ENCODE measurements at regions not wholly inside any gene's neighbourhood (a gene's known extent, or its start where the extent isn't known, plus 50 kb on each side); places are given as distances from the start of the nearest gene placed in this dataset.

DNA sequence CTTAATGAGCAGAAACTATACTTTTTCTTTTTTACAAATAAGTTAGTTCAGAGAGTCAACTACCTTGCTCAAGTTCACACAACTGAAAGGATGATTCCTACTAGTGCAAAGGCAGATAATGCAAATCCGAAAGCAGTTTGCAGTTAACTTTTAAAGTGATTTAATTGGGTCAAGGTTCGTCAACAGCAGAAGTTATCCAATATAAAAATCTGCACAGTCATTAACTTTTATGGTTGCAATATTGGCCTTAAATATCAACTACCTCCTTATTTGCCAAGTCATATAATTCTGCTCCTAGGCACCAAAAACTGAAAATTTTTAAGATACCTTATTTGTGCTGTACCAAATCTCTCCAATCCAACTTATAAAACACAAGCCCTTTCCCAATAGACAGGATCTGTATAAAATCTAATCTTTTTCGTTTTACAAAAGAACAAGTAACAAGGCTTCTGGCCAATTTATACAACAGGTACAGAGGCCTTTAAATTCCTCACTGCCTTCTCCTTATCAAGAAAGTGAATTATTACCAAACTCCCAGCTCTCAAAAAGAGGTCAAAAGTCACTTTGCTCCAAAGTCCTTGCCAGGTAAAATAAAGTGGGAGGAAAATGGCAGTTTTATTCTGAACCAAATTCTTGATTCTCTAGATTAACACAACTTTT is 416.6 kb upstream of the NECTIN3 start:
- TF ChIP-seq CTBP1 (IDR thresholded peaks at IDR 0.05; ENCODE audit: borderline replicate concordance) = no peak
- no peak for TF ChIP-seq FOXM1 (IDR thresholded peaks at IDR 0.05; ENCODE audit: borderline replicate concordance)
- no peak for TF ChIP-seq SP1 (IDR thresholded peaks at IDR 0.05)
- no peak for TF ChIP-seq ZNF384 (IDR thresholded peaks at IDR 0.05)
- TF ChIP-seq BHLHE40 (IDR thresholded peaks at IDR 0.05; ENCODE audit: borderline replicate concordance) = no peak
- TF ChIP-seq ELF4 (IDR thresholded peaks at IDR 0.05) = no peak
- TF ChIP-seq L3MBTL2 (conservative IDR thresholded peaks at IDR 0.05) = no peak
- TF ChIP-seq NFRKB (IDR thresholded peaks at IDR 0.05) = no peak
- no peak for TF ChIP-seq FOXK2 (IDR thresholded peaks at IDR 0.05)
- DNase-seq (ENCODE audit: extremely low spot score) = no peak
- ChIA-PET POLR2A (no interaction called here), CTCF (no interaction called here)

DNA sequence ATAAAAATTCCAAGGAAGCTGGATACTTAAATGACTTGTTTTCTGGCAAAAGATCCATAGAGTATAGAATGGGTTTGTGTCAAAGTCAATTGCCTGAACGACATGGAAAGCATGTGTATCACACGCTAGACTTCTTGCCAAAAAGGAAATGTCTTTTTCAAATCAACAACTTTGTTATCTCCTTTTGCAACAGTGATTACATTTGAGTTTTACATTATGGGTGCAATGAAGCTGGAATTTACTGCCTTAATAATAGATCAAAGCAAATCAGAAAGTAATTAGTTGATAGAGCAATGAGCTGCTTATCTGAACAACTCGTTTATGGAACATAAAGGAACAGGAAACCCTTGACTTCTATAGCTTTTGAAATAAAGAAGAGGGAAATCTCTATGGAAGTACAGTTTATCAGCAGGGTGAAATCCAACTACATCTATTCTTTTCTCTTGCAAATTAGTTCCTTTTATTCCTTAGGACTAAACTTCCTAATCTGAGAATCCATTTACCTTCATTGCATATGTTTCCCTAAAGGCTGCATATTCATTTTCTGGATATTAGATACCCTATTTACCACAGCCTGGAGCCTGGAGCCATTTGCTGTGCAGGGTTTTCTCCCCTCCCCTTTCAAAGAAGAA is 415.1 kb upstream of the NECTIN3 start:
- TF ChIP-seq SP1 (IDR thresholded peaks at IDR 0.05) (no peak), L3MBTL2 (conservative IDR thresholded peaks at IDR 0.05) (no peak)
- ChIA-PET CTCF (no interaction called here), POLR2A (no interaction called here)
- DNase-seq (ENCODE audit: extremely low spot score) = no peak

DNA sequence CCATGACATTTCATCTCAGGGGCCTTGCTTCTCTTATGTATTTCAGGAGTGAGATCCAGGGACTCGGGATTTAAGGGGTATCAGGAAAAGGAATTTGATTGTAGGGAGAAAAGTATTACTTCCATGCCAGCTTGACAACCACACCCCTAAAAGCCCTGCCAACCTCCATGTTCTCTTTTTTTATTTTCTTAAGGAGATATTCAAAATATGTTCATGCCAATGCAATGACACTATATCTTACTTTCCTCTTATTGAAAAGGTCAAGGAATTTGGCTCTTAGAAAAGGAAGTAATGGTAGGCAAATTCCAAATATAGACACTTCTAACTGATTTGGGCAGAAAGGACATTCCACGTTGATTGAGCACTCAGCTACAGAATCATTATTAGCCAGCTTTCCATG is 407.5 kb upstream of the NECTIN3 start:
- TF ChIP-seq HDGF (IDR thresholded peaks at IDR 0.05; ENCODE audit: borderline replicate concordance) (no peak), CTBP1 (IDR thresholded peaks at IDR 0.05; ENCODE audit: borderline replicate concordance) (no peak), FOXA1 (IDR thresholded peaks at IDR 0.05) (no peak), SUZ12 (IDR thresholded peaks at IDR 0.05) (no peak), FOXK2 (IDR thresholded peaks at IDR 0.05) (no peak), ARNT (IDR thresholded peaks at IDR 0.05) (no peak), TARDBP (IDR thresholded peaks at IDR 0.05) (no peak), L3MBTL2 (conservative IDR thresholded peaks at IDR 0.05) (no peak), SP1 (IDR thresholded peaks at IDR 0.05) (no peak), ELF4 (IDR thresholded peaks at IDR 0.05) (no peak), ZNF384 (IDR thresholded peaks at IDR 0.05) (no peak), NFRKB (IDR thresholded peaks at IDR 0.05) (no peak), LEF1 (IDR thresholded peaks at IDR 0.05; ENCODE audit: borderline replicate concordance) (no peak), BHLHE40 (IDR thresholded peaks at IDR 0.05; ENCODE audit: borderline replicate concordance) (no peak)
- TF ChIP-seq, protein P1, sequence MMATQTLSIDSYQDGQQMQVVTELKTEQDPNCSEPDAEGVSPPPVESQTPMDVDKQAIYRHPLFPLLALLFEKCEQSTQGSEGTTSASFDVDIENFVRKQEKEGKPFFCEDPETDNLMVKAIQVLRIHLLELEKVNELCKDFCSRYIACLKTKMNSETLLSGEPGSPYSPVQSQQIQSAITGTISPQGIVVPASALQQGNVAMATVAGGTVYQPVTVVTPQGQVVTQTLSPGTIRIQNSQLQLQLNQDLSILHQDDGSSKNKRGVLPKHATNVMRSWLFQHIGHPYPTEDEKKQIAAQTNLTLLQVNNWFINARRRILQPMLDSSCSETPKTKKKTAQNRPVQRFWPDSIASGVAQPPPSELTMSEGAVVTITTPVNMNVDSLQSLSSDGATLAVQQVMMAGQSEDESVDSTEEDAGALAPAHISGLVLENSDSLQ (IDR thresholded peaks at IDR 0.05) = no peak
- POLR2A ChIA-PET = no interaction called here
- no peak for DNase-seq (ENCODE audit: extremely low spot score)
- CTCF ChIA-PET = no interaction called here

DNA sequence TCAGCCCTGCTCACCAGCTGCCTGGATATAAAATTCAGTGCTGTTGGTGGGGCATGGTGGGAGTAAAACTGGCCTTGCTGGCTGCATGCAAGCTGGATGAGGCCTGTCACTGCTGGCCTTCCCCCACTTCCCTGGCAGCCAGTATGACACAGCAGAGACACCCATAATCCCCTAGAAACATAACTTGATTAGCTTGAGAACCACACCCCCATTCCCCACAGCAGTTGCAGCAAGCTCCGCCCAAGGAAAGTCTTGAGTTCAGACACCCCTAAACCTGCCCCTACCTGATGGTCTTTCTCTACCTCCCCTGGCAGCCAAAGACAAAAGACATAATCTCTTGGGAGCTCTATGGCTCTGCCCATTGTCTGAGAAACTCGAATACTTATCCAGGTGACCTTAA is 405.1 kb upstream of the NECTIN3 start:
- no peak for TF ChIP-seq HDGF (IDR thresholded peaks at IDR 0.05; ENCODE audit: borderline replicate concordance)
- TF ChIP-seq SUZ12 (IDR thresholded peaks at IDR 0.05) = no peak
- TF ChIP-seq TARDBP (IDR thresholded peaks at IDR 0.05) = no peak
- TF ChIP-seq SP1 (IDR thresholded peaks at IDR 0.05) = no peak
- no peak for TF ChIP-seq FOXM1 (IDR thresholded peaks at IDR 0.05; ENCODE audit: borderline replicate concordance)
- TF ChIP-seq NFRKB (IDR thresholded peaks at IDR 0.05) = no peak
- TF ChIP-seq ARNT (IDR thresholded peaks at IDR 0.05) = no peak
- TF ChIP-seq LEF1 (IDR thresholded peaks at IDR 0.05; ENCODE audit: borderline replicate concordance) = no peak
- no peak for TF ChIP-seq ELF4 (IDR thresholded peaks at IDR 0.05)
- TF ChIP-seq, protein P1 (IDR thresholded peaks at IDR 0.05) = no peak
- TF ChIP-seq CTBP1 (IDR thresholded peaks at IDR 0.05; ENCODE audit: borderline replicate concordance) = no peak
- TF ChIP-seq FOXK2 (IDR thresholded peaks at IDR 0.05) = no peak
- no peak for TF ChIP-seq L3MBTL2 (conservative IDR thresholded peaks at IDR 0.05)
- TF ChIP-seq ZNF384 (IDR thresholded peaks at IDR 0.05) = no peak
- TF ChIP-seq FOXA1 (IDR thresholded peaks at IDR 0.05) = no peak
- no peak for TF ChIP-seq BHLHE40 (IDR thresholded peaks at IDR 0.05; ENCODE audit: borderline replicate concordance)
- ChIA-PET POLR2A (no interaction called here), CTCF (interaction anchor here (0.7 kb wide), 1 partner anchor 388 kb away, joined by 3 read pairs; no protein-coding TSS in a partner anchor)
- no peak for DNase-seq (ENCODE audit: extremely low spot score)

DNA sequence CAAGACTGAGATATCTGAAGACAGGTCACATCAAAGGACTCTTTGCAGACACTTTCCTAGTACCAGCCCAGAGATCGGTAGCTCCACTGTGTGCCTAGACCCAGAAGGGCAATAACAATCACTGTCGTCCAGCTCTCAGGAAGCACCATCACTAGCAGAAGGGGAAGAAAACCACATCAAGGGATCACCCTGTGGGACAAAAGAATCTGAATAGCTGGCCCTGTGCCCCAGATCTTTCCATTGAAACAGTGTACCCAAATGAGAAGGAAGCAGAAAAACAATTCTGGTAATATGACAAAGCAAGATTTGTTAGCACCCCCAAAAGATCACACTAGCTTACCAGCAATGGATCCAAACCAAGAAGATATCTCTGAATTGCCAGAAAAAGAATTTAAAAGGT is 404.4 kb upstream of the NECTIN3 start:
- DNase-seq (ENCODE audit: extremely low spot score) = no peak
- CTCF ChIA-PET = no interaction called here
- POLR2A ChIA-PET = no interaction called here
- TF ChIP-seq CTBP1 (IDR thresholded peaks at IDR 0.05; ENCODE audit: borderline replicate concordance) (no peak), BHLHE40 (IDR thresholded peaks at IDR 0.05; ENCODE audit: borderline replicate concordance) (no peak), ZNF384 (IDR thresholded peaks at IDR 0.05) (no peak), TARDBP (IDR thresholded peaks at IDR 0.05) (no peak), SUZ12 (IDR thresholded peaks at IDR 0.05) (no peak), ELF4 (IDR thresholded peaks at IDR 0.05) (no peak)
- TF ChIP-seq, protein P1 (IDR thresholded peaks at IDR 0.05) = no peak

DNA sequence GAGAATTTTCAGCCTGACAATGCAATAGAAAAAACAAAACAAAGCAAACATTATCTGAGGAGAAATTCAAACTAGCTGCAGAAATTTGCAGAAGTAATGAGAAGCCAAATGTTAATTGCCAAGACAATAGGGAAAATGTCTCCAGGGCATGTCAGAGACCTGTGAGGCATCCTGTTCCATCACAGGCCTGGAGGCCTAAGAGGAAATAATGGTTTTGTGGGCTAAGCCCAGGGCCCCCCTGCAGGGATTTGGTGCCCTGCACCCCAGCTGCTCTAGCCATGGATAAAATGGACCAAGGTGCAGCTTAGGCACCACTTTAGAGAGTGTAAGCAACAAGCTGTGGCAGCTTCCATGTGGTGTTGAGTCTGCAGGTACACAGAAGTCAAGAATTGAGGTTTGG is 401.2 kb upstream of the NECTIN3 start:
- CTCF ChIA-PET = no interaction called here
- POLR2A ChIA-PET = no interaction called here
- no peak for TF ChIP-seq TARDBP (IDR thresholded peaks at IDR 0.05)
- no peak for TF ChIP-seq BHLHE40 (IDR thresholded peaks at IDR 0.05; ENCODE audit: borderline replicate concordance)
- TF ChIP-seq HDGF (IDR thresholded peaks at IDR 0.05; ENCODE audit: borderline replicate concordance) = no peak
- no peak for TF ChIP-seq FOXA1 (IDR thresholded peaks at IDR 0.05)
- no peak for TF ChIP-seq FOXM1 (IDR thresholded peaks at IDR 0.05; ENCODE audit: borderline replicate concordance)
- no peak for TF ChIP-seq FOXK2 (IDR thresholded peaks at IDR 0.05)
- no peak for TF ChIP-seq LEF1 (IDR thresholded peaks at IDR 0.05; ENCODE audit: borderline replicate concordance)
- TF ChIP-seq ARNT (IDR thresholded peaks at IDR 0.05) = no peak
- no peak for TF ChIP-seq NFRKB (IDR thresholded peaks at IDR 0.05)
- TF ChIP-seq L3MBTL2 (conservative IDR thresholded peaks at IDR 0.05) = no peak
- no peak for TF ChIP-seq ZNF384 (IDR thresholded peaks at IDR 0.05)
- TF ChIP-seq, protein P1 (IDR thresholded peaks at IDR 0.05) = no peak
- no peak for DNase-seq (ENCODE audit: extremely low spot score)

All from HEK293T (cell line).